ENCODE measurements at regions not wholly inside any gene's neighbourhood (a gene's known extent, or its start where the extent isn't known, plus 50 kb on each side); places are given as distances from the start of the nearest gene placed in this dataset.

- TF ChIP-seq EZH2phosphoT487 (IDR thresholded peaks at IDR 0.05; ENCODE audit: insufficient read depth, low read depth) = no peak
- no peak for TF ChIP-seq EZH2 (IDR thresholded peaks at IDR 0.05; ENCODE audit: insufficient read depth, poor library complexity, severe bottlenecking)
These were observed 98.2 kb upstream of the NUDT7 start for GRCh38 chr16:77624085-77624484.

Measured in GM23248 (cell line).